ENCODE measurements at regions not wholly inside any gene's neighbourhood (a gene's known extent, or its start where the extent isn't known, plus 50 kb on each side); places are given as distances from the start of the nearest gene placed in this dataset.

GRCh38 chr6:169083508-169083874 lies 170.2 kb downstream of the THBS2 start:
- DNase-seq (ENCODE audit: low read depth in 4 of 4, low spot score in 1 of 4): no peak

- DNase-seq (ENCODE audit: low read depth in 4 of 4, low spot score in 1 of 4): no peak
Measured at GRCh38 chr6:169082817-169083507, 170.7 kb downstream of the THBS2 start.

DNA sequence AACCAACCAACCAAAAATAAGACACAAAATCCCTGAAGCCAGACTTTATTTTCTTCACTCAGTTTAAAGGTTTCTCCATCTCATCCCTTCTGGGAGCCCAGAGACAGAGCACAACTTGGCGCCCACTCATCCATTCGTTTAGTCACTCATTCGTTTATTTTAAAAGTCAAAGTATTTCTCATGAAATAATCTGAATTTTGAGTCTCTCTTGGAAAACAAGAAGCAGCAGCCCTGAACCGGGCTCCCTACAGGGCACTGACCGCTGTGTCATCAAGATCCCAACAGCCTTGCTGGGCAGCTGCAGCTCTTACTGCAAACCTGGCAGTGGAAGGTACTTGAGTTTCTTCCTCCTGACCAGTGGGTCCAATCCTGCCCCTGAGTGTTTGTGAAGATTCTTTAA lies 171.6 kb downstream of the THBS2 start:
- no peak for DNase-seq (ENCODE audit: low read depth in 4 of 4, low spot score in 1 of 4)

DNA sequence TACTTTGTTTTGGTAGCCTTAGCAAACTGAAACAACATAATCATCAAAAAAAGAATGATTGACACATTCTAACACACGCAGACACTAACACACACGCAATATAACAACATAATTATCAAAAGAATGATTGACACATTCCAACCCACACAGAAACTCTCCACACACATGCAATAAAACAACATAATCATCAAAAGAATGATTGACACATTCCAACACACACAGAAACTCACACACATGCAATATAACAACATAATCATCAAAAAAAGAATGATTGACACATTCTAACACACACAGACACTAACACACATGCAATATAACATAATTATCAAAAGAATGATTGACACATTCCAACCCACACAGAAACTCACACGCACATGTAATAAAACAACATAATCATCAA lies 172.4 kb downstream of the THBS2 start:
- no peak for DNase-seq (ENCODE audit: low read depth in 4 of 4, low spot score in 1 of 4)

DNA sequence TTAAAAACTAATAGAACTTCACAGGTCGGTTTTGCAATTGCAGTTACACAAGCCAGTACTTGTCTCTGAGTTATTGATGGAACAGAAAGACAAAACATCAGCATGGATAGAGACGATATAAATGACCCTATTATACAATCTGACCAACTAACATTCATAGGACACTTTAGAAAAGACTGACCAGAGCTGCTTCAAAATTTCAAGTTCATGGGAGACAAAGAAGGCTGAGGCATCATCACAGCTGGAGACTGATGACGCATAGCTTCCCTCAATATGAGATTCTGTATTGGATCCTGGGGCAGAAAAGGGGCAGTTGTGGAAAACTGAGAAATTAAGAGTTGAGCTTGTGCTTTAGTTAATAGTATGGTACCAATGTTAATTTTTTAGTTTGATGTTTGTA lies 174.0 kb downstream of the THBS2 start:
- no peak for DNase-seq (ENCODE audit: low read depth in 4 of 4, low spot score in 1 of 4)

- DNase-seq (ENCODE audit: low read depth in 4 of 4, low spot score in 1 of 4): no peak
Measured at GRCh38 chr6:169078399-169079145, 175.1 kb downstream of the THBS2 start.

DNA sequence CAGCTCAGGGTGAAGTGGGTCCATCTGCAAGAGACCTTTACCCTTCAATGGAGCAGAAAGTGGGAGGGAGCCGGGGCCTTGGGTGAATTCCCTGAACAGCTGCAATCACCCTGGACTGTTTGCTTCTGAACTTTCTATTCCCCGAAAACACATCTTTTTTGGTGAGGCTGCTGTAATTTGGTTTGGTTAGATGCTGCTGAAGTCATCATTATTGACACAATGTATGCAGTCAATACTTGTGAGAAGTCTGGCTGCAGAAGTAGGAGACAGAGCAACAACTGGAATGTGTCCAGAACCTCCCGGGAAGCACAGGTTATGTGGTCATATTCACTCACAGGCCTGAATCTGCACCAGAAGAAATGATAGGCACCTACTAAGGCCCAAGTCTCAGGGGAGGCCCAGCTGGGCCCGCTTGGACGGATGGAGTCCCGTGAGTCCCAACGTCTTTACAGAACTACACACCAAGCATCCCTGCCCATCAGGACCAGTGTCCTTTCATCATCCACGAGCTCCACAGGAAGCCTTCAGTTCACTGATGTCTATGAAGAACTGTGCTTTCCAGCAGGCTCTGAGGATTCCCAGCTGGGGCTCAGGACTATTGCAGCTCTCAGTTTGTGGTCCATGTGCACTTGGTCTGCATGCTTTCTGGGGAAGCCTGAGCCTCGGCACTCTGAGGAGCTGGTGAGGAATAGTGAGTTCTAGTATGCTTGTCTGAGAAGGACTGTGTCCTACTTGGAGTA lies 177.6 kb downstream of the THBS2 start:
- DNase-seq (ENCODE audit: low read depth in 4 of 4, low spot score in 1 of 4): no peak

DNA sequence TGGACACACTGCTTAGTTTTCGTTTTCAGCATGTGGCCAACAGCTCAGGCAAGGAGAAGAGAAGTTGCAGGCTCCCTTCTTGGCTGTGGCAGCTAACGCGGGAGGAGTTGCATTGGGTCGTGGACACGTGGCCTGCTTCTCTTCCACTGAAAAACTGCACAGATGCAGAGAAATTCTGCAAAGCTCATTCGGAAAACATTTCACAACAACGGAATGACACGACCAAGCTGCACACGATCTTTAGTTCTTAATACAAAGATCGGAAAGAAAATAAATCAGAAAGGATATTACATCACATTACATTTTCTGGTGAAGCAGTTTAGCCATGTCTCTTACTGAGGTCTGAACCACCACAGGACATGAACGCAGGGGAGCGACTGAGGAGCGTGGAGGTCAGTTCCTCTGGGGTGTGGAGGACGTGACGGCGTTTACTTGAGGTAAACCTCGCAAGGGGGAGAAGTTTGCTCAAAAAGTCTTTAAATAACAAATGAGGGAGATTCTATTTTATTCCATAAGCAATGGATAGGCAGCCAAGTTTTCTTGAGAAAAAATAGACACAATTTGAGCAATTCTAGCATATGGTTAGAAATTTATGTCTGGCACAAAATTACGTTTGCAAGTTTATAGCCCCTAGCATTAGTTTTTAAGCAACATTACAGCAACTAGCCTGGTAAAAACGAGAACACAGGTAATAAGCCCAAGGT lies 178.3 kb downstream of the THBS2 start:
- no peak for DNase-seq (ENCODE audit: low read depth in 4 of 4, low spot score in 1 of 4)

DNA sequence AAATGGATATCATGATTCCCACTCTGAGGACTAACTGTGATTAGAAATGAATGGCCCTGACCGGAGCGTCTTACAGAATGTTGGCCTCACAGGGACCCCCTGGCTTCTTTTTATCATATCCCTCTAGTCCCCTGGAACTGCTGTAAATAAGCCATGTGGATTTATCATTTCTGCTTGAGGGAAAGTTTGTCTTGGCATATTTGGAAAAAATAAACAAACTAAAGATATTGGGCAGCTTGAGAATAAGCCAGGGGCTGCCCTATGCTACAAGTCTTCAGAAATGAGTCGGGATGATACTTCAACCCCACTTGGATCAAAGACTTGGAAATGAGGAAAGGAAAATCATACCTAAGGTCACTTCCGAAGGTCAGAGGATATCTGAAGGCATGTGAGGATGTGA lies 179.1 kb downstream of the THBS2 start:
- DNase-seq (ENCODE audit: low read depth in 4 of 4, low spot score in 1 of 4): no peak

GRCh38 chr6:169073311-169073710 lies 180.3 kb downstream of the THBS2 start:
- no peak for DNase-seq (ENCODE audit: low read depth in 4 of 4, low spot score in 1 of 4)

DNA sequence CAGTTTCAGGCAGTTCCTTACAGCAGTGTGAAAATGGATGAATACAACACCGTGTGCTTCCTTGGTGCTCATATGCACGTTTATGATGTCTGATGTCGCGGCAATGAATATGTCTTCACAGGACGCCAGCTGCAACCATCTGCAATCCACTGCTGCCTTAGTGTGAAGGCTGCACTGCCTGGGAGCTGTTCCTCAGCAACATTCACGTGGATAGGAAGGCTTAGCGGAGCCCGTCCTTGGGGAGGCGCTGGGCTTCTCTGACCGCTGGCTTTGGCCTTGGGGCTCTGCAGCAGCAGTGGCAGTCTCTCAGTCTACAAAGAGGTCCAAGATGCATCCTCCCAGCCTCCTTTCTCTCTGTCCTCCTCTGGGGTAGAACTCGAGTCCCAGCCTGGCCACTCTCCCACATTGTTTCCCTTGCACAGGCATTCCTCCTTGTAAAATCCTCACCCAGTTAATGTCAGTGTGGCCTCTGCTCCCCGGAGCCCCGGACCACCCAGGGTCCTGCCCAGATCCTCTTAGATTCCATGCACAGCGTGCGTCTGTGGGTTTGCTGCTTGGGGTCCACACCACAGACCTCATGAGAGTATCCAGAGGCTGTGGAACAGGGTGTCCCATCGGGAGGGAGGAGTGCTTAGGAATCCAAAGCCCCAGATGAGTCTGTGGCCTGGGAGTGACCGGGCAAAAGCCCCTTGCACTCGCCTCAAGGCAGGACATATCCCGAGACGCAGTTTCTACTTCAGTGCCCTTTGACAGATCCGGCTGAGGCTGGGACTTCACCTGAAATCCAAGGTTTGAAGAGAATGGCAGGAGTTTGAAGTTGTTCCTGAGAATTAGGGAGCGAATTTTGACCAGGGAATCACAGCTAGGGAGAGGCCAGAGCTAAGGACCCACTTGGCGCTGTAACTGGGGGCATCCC lies 181.3 kb downstream of the THBS2 start:
- no peak for DNase-seq (ENCODE audit: low read depth in 4 of 4, low spot score in 1 of 4)

DNA sequence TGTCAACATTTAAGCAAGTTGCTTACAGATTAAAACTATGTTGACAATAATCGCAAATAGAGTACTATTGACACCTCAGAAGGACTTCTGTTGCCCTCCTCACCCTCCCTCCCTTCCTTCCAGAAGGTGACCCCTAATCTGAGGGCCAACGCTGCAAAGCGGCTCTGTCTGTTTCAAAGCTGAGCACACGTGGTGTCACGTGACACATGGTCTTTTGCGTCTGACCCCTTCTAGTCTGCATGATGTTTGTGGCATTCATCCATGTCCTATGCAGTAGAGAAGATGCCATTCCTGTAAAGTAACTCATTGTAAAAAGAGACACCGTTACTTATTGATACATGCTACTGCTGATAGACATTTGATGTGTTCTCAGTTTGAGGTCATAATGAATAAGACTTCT lies 182.3 kb downstream of the THBS2 start:
- DNase-seq (ENCODE audit: low read depth in 4 of 4, low spot score in 1 of 4): no peak

- no peak for DNase-seq (ENCODE audit: low read depth in 4 of 4, low spot score in 1 of 4)
Measured at GRCh38 chr6:169070506-169071176, 183.0 kb downstream of the THBS2 start.

DNA sequence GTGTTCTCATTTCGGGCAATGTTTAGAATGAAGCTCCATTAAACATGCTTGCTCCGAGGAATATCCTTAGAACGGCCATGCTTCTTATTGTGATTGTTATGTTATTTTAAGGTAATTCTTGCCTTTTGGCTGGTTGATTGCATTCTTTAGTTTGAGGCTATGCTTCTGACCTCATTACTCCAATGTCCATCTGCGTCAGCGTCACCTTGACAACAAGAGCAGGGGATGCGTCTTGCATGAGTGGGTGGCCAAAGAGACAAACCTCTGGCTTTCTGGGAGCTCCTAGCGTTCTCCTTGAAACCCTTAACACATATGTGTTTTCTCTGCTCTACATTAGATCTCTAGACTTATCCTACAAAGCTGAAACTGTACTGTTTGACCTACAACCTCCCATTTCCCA lies 184.3 kb downstream of the THBS2 start:
- no peak for DNase-seq (ENCODE audit: low read depth in 4 of 4, low spot score in 1 of 4)

DNA sequence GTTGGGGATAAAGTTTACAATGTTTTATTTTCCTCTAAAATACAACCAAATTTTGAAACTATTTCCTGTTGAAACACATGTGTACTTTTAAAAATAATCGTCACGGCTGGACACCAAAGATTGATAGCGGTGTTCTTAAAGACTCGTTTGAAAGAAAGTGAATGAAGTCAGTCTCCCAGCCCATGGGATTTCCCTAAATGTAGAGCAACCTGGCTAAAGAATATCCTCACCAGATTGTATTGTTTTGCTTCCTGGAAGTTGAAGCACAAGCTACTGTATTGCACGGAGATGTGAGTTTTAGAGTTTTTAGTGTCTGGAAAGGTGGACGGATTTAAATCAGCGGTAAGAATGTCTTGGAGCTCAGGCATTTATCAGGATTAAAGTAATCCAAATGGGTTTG lies 189.5 kb downstream of the THBS2 start:
- DNase-seq (ENCODE audit: low read depth in 4 of 4, low spot score in 1 of 4): no peak

GRCh38 chr6:169062272-169062671 lies 191.4 kb downstream of the THBS2 start:
- no peak for DNase-seq (ENCODE audit: low read depth in 4 of 4, low spot score in 1 of 4)

- no peak for DNase-seq (ENCODE audit: low read depth in 4 of 4, low spot score in 1 of 4)
Measured at GRCh38 chr6:169058634-169059033, 195.0 kb downstream of the THBS2 start.

GRCh38 chr6:169052462-169052861 lies 201.2 kb downstream of the THBS2 start:
- no peak for DNase-seq (ENCODE audit: low read depth in 4 of 4, low spot score in 1 of 4)

DNA sequence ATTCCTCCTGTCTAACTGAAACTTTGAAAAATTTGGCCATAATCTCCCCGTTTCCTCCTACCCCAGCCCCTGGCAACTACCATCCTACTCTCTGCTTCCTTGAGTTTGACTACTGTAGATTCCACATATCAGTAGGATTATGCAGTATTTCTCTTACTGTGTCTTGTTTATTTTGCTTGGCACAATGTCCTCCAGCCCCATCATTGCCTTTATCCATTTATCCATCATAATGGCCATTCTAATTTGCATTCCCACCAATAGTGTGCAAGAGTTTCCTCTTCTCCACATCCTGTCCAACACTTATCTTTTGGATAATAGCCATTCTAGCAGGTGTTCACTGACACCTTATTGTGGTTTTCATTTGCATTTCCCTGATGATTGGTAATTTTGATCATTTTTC lies 202.3 kb downstream of the THBS2 start:
- DNase-seq (ENCODE audit: low read depth in 4 of 4, low spot score in 1 of 4): no peak

- no peak for DNase-seq (ENCODE audit: low read depth in 4 of 4, low spot score in 1 of 4)
Measured at GRCh38 chr6:169048865-169049205, 204.8 kb downstream of the THBS2 start.

Data from stimulated activated CD4-positive, alpha-beta T cell treated with anti-CD3 and anti-CD28 coated beads, Interleukin-1b, Interleukin-23, amount 100 ng/mL, for 24 hours (primary cell).